ENCODE measurements at regions not wholly inside any gene's neighbourhood (a gene's known extent, or its start where the extent isn't known, plus 50 kb on each side); places are given as distances from the start of the nearest gene placed in this dataset.
A peak's percentile ranks its signal among the peaks of the same experiment; 100 is the strongest.

DNA sequence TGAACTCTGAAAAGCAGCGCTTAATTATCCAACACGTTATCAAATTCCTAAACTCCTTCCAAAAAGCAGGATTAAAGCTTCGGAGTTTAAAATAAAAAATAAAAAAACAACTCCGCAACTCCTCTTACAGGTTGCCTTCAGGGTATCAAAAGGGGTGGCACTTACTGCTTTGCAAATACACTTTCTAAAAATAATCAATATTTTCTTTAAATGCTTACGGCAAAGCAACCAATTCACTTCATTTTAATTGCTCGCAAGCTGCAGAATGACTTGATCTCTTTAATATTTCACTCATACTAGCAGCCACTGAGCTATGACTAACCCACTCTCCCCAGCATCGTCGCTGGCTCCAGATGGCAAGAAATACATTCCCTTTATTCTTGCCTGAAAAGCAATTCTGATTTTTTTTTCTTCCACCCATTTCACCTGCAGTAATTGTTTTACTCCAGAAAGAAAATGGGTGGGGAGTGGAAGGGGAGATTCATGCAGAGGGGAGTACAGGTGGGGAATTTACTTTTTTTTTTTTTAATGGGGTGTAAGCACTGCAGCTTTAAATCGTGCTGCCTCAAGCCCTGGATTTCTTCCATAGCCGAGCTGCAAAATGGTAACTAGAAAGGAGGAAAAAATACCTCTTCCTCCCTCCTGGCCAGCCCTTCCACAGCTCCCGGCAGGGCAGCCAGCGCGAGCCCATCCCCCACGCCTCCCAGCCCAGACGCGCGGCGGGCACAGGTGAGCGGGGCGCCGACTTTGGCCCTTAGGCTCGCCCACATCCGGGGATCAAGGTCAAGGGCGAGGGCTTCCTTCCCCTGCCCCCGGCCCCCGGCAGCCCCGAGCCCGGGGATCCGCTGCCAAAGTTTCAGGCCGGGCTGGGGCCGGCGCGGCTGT is 54.2 kb upstream of the FHIP2A start:
- DNase-seq (ENCODE audit: insufficient read length, low spot score) (peak; percentile 20), FAIRE-seq (no peak)

GRCh38 chr10:114767986-114768821 is 53.4 kb upstream of the FHIP2A start:
- DNase-seq (ENCODE audit: insufficient read length, low spot score) = peak; percentile 25
- FAIRE-seq = no peak

DNA sequence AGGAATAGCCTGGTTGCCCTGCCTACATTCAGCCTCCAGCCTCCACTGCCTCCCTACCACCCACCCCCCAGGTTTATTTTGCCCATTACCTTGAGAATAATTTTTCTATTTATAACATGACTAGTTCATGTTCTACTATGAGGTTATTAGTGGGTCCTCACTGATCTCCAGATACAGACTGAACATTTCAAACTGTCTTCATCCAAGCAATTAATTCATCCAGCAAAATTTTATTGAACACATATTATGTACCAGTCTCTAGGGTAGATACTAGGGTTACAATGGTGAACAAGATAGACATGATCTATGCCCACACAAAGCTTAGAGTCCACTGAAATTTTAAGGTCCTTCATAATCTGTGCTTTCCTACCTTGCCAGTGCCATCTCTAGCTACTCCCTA is 51.6 kb upstream of the FHIP2A start:
- DNase-seq (ENCODE audit: insufficient read length, low spot score) (no peak), FAIRE-seq (no peak)

DNA sequence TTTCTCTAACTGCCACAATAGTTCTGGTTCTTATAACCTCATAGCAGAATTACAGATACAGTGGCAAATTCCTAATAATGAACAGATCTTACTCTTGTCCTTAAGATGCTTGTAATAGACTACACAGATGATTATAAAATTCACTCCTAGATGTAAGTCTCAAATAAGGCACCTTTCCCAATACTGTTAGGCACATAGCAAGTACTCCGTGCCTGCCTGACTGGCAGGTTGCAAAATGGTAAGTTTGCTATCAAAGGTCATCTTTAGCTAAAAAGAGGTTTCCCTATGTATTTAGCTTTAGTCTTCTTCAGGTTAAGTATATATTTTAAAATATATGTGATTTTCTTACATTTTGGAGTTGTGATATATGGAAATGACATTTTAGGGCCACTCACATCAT is 50.4 kb upstream of the FHIP2A start:
- FAIRE-seq (no peak), DNase-seq (ENCODE audit: insufficient read length, low spot score) (no peak)

DNA sequence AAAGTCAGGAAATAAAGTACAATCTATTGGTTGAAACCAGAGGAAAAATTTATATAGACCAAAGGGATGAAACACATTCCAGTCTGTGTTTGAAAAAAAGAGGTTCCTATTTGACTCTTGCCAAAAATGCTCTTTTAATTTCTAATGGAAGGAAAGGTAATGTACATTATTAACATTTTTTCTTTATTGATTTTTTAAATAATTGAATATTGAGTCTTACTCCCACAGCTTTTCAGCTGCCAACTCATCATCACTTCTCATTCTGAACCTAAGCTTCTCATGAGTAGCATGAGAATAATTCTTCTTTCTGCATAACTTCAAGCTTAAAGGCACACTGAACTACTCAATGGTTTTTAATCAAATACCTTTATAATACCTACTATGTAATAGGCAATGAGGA is 49.8 kb upstream of the FHIP2A start:
- no peak for FAIRE-seq
- DNase-seq (ENCODE audit: insufficient read length, low spot score) = no peak
